NK-92 (cell line): ENCODE measurements at regions not wholly inside any gene's neighbourhood (a gene's known extent, or its start where the extent isn't known, plus 50 kb on each side); places are given as distances from the start of the nearest gene placed in this dataset.
"Not testable (repeated sequence)": the region's sequence is repeated elsewhere in the genome, so short reads cannot be mapped to it uniquely, and the experiment has no call there.

Experiments
- DNase-seq: peaks from one replicate; lab custom pipeline; 2025; ENCODE audit not compliant: unreplicated experiment; lab: John Stamatoyannopoulos, UW

GRCh38 chr13:44052780-44053184 lies 173.1 kb downstream of the LACC1 start:
- DNase-seq: no peak

- DNase-seq: no peak
These were observed 173.5 kb downstream of the LACC1 start for GRCh38 chr13:44053208-44053607.

DNA sequence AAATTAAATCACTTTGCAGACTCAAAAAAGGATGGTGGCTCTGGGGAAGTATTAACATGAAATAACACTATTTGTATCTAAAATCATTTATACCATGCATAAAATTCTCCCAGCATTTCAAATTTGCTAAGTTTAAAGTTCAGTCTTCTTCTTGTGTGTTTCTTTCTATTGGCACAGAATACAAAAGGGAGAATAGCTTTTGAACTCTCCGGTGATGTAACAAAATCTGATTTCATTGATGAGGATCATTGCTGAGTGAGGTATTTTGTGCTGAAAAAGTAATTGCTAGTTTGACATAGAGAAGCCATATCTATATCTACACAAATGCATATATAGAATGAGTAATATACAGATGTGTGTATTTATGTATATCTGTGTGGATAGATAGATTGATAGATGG lies 174.8 kb downstream of the LACC1 start:
- DNase-seq: no peak

DNA sequence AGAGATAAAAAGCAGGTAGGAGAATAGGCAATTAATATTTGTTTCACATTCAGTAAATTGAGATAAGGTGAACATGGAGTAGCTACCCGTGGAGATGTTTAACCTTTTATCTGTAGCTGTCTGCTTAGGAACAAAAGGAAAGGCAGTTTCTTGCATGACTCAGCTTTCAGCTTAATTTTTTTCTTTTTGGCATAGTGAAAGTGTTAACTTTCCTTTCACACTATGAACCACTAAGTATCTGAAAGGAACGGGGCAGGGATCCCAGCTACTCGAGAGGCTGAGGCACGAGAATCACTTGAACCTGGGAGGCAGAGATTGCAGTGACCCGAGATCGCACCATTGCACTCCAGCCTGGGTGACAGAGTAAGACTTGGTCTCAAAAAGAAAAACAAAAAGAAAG lies 176.0 kb downstream of the LACC1 start:
- DNase-seq: not testable (repeated sequence)

DNA sequence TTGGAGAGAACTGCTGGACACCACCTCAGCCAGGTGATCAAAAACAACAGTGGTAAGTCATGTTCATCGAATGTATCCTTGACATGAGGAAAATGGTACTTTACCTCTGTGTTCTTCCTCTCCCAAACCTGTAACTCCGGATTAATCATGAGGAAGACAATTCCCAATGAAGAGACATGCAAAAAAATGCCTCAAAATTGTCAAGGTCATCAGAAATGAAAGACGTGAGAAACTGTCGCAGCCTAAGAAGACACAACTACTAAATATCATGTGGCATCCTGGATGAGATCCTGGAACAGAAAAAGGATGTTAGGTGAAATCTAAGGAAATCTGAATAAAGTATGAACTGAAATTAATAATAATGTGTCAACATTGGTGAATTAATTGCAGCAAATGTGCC lies 178.4 kb downstream of the LACC1 start:
- DNase-seq: no peak

DNA sequence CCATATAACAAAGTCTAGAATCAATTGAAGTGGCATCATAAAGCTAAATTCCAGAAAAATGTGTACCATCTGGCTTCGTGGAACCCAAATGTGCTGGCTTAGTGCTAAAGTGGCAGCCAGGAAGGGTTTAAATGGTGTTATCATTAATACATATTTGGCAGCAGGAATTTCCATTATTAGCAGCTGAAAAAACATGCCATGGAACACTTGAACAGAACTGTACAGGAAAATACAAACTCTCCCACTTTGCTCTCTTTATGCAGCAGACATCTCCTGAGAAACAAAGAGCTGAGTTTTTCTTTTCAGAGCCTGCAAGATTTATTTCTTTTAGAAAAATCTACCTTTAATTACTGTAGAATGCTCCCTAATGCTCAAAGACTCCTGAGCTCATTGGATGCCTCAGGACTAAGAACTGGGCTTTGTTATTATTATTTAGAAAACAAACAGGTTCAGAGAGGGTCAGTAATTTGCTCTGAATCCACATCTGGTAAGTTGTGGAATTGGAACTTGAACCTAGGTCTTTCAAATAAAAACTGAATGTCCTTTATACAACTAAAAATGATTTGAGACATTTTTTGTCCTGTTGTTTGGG lies 179.0 kb downstream of the LACC1 start:
- DNase-seq: no peak

GRCh38 chr13:44061876-44062275 lies 182.2 kb downstream of the LACC1 start:
- no peak for DNase-seq

- no peak for DNase-seq
These were observed 183.8 kb downstream of the LACC1 start for GRCh38 chr13:44063467-44063866.

- no peak for DNase-seq
These were observed 184.2 kb downstream of the LACC1 start for GRCh38 chr13:44063881-44064280.

DNA sequence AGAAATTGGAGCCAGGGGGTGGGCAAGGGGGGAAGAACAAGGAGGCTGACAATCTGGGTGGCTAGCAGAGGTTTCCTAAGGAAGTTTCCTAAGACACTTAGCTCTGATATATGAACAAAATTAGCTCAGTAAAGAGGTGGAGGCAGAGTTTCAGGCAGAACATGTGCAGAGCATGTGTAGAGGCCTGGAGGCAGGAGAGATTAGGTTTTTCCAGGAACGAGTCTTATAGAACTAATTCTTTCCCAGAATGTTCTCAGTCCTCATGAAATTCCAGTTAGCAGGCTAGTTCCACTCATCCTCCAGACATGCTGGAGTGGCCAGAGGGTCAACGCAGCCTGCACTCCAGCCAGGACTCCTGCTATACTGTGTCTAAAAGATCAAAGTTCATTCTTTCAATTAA lies 184.7 kb downstream of the LACC1 start:
- DNase-seq: no peak

- no peak for DNase-seq
These were observed 188.5 kb downstream of the LACC1 start for GRCh38 chr13:44068169-44068568.

GRCh38 chr13:44068737-44069136 lies 189.0 kb downstream of the LACC1 start:
- DNase-seq: no peak

GRCh38 chr13:44072536-44072935 lies 192.8 kb downstream of the LACC1 start:
- DNase-seq: no peak

- DNase-seq: no peak
These were observed 194.9 kb downstream of the LACC1 start for GRCh38 chr13:44074611-44075010.

- DNase-seq: no peak
These were observed 195.4 kb downstream of the LACC1 start for GRCh38 chr13:44075113-44075512.

- DNase-seq: no peak
These were observed 199.2 kb downstream of the LACC1 start for GRCh38 chr13:44078806-44079376.

DNA sequence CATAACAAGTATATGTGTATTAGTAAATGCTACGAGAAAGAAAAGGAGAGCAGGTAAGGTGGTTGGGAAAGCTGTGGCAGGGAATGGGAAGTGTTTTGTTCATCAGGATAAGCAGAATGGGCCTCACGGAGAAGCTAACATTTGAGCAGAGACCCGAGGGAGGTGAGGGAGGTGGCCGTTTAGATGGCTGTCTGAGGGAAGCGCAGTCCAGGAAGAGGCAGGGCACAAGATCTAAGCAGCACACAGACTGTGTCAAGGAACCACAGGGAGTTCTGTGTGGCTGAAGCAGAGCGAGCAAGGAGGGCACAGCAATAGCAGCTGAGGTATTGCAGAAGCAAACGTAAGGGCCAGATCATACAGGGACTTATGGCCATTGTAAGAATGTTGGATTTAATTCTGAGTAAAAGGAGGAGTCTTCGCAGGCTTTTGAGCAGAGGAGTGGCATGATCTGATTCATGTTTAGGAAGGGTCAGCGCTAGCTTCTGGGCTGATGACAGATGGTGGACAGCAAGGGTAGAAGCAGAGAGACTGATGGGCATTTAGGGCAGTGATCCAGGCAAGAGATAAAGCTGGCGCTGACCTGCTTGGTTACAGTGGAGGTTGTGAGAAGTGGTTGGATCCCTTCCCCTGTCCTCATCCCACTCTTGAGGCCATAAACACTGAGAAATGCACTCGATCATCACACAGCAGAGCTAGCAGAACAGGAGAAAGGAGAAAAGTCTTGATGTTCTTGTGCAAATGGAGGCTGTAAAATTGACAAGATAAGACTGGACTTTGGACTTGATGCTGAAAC lies 199.9 kb downstream of the LACC1 start:
- no peak for DNase-seq

DNA sequence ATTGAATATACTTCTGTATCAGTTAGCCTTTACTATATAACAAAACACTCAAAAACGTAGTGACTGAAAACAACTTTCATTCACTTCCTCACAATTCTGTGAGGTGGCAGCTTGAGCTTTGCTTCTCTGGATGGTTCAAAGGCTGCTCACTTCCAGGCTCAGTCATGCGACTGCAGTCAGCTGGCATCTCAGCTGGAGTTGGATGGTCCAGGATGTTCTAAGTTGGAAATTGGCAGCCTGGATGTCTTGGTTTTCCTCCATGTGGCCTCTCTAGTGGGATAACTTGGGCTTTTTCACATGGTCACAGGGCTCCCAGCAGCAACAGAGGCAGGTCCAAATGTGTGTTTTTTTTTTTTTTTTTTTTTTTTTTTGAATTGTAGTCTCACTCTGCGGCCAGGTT lies 204.4 kb downstream of the LACC1 start:
- no peak for DNase-seq

- no peak for DNase-seq
These were observed 206.7 kb downstream of the LACC1 start for GRCh38 chr13:44086389-44086788.

GRCh38 chr13:44088411-44088810 lies 208.7 kb downstream of the LACC1 start:
- no peak for DNase-seq

DNA sequence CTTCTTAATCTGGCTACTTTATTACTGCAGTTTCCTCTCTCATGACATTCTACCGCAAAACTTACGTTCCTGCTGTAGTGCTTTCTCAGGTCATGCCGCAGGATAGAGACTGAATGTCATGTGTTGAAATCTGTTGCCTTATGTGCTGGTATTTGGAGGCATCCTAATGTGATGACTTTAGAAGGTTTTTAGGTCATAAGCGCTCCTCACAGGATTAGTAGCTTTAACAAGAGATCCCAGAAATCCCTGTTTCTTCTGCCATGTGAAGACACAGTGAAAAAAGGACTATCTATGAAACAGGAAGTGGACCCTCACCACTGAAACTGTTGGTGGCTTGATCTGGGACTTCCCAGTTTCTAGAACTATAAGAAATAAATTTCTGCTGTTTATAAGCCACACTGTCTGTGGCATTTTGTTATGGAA lies 209.3 kb downstream of the LACC1 start:
- DNase-seq: no peak

DNA sequence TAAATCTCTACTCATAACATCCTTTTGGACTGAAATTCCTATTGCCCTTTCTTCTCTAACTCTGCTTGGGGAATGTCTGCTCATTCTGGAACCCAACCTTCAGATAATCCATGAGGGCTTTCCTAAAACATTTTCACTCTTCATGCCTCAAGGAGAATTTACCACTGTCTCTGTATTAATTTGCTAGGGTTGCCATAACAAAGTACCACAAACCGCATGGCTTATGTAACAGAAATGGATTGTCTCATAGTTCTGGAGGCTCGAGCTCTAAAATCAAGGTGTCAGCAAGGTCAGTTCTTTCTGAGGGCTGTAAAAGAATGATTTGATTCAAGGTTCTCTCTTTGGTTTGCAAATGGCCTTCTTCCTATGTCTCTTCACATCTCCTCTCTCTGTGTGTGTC lies 209.7 kb downstream of the LACC1 start:
- DNase-seq: no peak
